PFSK-1 (cell line): ENCODE measurements at regions not wholly inside any gene's neighbourhood (a gene's known extent, or its start where the extent isn't known, plus 50 kb on each side); places are given as distances from the start of the nearest gene placed in this dataset.

Source experiments
- POLR2AphosphoS5 ChIP-seq: IDR thresholded peaks from 2 replicates; pipeline ENCODE4 v1.6.1; 2012; ENCODE audit warnings: low read depth, mild to moderate bottlenecking, control low read depth, low read length, moderate library complexity
- REST ChIP-seq, 2 experiments: IDR thresholded peaks; 2 replicates each; pipeline versions ENCODE4 v1.6.1 to v1.8.0; 2011 to 2012; ENCODE audit warnings: low read depth in 2 of 2, low read length in 2 of 2, control low read depth in 1 of 2, inconsistent platforms in 1 of 2, mild to moderate bottlenecking in 1 of 2, moderate library complexity in 1 of 2; ENCODE audit not compliant: insufficient read depth in 1 of 2
- SIN3A ChIP-seq: IDR thresholded peaks from 2 replicates; pipeline ENCODE4 v1.6.1; 2012; ENCODE audit warnings: mild to moderate bottlenecking, low read length, moderate library complexity, borderline replicate concordance; ENCODE audit not compliant: insufficient read depth
- TAF1 ChIP-seq: IDR thresholded peaks from 2 replicates; pipeline ENCODE4 v1.6.1; 2012; ENCODE audit warnings: low read length, control low read depth, borderline replicate concordance; ENCODE audit not compliant: insufficient read depth

- TF ChIP-seq POLR2AphosphoS5 (no peak), SIN3A (no peak), TAF1 (no peak), REST (IDR thresholded peaks at IDR 0.05; ENCODE audit: insufficient read depth in 1 of 2, low read depth in 2 of 2, low read length in 2 of 2) (no peak)
Measured at GRCh38 chr6:145015739-145016558, 719.4 kb downstream of the EPM2A start.
